ENCODE measurements at regions not wholly inside any gene's neighbourhood (a gene's known extent, or its start where the extent isn't known, plus 50 kb on each side); places are given as distances from the start of the nearest gene placed in this dataset.

GRCh38 chr12:58777815-58778214, 142.5 kb downstream of the LRIG3 start:
- TF ChIP-seq, protein P1, sequence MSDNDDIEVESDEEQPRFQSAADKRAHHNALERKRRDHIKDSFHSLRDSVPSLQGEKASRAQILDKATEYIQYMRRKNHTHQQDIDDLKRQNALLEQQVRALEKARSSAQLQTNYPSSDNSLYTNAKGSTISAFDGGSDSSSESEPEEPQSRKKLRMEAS (IDR thresholded peaks at IDR 0.05), result no peak
- TF ChIP-seq POLR2A (IDR thresholded peaks at IDR 0.05; ENCODE audit: borderline replicate concordance, extremely low read depth, insufficient read depth, insufficient read length) (no peak), CTCF (IDR thresholded peaks at IDR 0.05 in 2 of 3, conservative IDR thresholded peaks at IDR 0.05 in 1 of 3; ENCODE audit: borderline replicate concordance in 1 of 3, insufficient read depth in 1 of 3, low read depth in 2 of 3, low read length in 2 of 3) (no peak), ZFX (IDR thresholded peaks at IDR 0.05) (no peak), SIN3A (IDR thresholded peaks at IDR 0.05; ENCODE audit: low read depth) (no peak), EZH2 (IDR thresholded peaks at IDR 0.05) (no peak), SP1 (IDR thresholded peaks at IDR 0.05; ENCODE audit: low read depth) (no peak), EZH2phosphoT487 (IDR thresholded peaks at IDR 0.05; ENCODE audit: borderline replicate concordance) (no peak), JUND (IDR thresholded peaks at IDR 0.05) (no peak), POLR2AphosphoS5 (IDR thresholded peaks at IDR 0.05; ENCODE audit: low read depth, low read length) (no peak), RAD21 (IDR thresholded peaks at IDR 0.05; ENCODE audit: low read depth) (no peak), YY1 (IDR thresholded peaks at IDR 0.05; ENCODE audit: extremely low read depth, insufficient replicate concordance, low read depth, low read length) (no peak), ATF3 (IDR thresholded peaks at IDR 0.05) (no peak)
